ENCODE measurements at regions not wholly inside any gene's neighbourhood (a gene's known extent, or its start where the extent isn't known, plus 50 kb on each side); places are given as distances from the start of the nearest gene placed in this dataset.

DNA sequence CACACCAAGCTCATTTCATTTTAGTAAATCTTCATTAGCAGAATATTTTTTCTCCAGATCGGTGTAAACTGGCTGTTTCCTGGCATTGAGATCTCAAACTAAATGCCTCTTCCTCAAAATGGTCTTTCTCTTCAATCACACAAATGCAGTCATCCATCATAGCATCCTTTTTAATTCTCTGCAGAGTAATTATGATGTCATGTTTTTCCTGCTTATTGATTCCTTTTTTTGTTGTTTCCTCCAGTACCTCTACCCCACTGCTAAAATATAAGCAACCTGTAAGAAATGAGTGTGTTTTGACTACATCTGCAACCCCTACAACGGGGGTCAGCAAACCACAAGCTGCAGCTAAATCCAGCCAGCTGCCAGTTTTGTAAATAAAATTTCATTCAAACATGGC lies 65.6 kb upstream of the TOM1L1 start:
- Mint-ChIP-seq H3K4me3 (no peak overlapping the region), H3K9me3 (no peaks in the 10 kb centered on the region), H3K27me3 (no peaks in the 10 kb centered on the region), H3K4me1 (no peaks in the 10 kb centered on the region), H3K36me3 (ENCODE audit: low read depth) (no peaks in the 10 kb centered on the region), H3K27ac (no peak overlapping the region)
- POLR2A ChIA-PET, result no interaction called here
- DNase-seq, result no peak
- CTCF ChIA-PET, result no interaction called here

DNA sequence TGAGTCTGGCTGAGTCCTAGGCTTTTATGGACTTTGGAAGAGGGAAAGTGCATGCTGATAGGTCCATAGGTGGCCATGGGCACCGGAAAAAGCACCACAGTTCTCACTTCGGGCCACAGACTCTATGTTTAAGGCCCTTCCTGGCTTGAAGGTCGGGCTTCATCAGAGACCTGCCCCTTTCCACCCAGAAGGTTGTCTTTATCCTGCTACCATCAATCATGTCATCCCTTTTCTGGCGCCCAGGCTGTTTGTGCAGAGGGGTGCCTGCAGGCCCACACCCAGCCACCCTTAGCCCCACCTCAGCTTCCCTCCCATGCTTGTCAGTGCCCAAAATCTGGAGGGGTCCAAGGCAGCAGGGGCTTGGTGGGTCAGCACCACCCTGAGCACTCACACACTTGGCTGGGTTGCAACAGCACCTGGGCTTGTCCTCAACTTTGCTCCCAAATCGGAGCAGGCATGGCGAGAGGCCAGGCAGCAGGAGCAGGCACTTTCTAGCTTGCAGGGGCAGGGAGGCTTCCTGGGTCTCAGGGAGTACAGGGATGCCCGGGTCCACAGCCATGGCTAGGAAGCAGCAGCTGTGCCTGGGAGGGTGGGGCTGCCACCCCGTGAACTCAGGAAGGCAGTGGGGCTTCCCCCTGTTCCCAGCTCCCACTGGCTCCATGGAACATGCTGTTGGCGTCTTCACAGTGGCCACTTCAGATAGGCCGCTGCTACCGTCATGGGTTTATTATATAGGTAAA lies 63.8 kb upstream of the TOM1L1 start:
- no peak overlapping the region for H3K27ac Mint-ChIP-seq
- no peak for DNase-seq
- H3K27me3 Mint-ChIP-seq, result no peaks in the 10 kb centered on the region
- POLR2A ChIA-PET, result no interaction called here
- H3K4me1 Mint-ChIP-seq, result no peaks in the 10 kb centered on the region
- CTCF ChIA-PET, result no interaction called here
- H3K36me3 Mint-ChIP-seq (ENCODE audit: low read depth), result no peaks in the 10 kb centered on the region
- H3K9me3 Mint-ChIP-seq, result no peaks in the 10 kb centered on the region
- no peak overlapping the region for H3K4me3 Mint-ChIP-seq

DNA sequence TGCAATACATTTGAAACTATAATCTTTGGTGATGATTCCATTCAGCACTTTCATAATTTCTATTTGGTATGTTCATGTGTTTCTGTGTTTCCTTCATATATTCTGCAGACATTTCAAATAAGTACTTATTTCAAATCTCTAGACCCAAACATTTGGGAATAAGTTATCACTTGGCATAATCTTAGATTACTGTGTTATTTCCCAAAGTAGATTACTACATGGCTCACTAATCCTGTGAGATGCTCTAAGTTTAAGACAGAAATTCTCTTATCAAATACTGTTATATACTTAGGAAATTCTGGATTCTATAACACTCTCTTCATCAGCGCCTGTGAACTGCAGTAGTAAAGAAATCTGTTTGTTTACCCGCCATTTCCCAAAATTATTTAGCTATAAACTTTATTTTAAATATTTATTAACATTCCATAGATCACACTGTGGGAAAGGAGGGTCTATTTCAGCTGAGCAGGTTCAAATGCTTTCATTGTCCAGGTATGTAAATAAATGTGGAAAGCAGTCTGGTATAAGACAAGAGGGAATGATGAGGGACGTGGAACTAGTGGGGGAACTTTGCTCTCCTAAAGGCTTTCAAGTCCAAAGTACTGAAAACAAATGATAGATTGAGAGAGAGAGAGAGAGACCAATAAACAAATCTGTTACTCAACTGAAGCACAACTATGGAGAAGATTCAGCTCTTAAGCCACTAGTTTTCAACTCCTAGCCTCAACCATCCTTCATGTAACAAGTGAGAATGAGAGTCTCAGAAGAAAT lies 61.8 kb upstream of the TOM1L1 start:
- no peaks in the 10 kb centered on the region for H3K4me1 Mint-ChIP-seq
- no peaks in the 10 kb centered on the region for H3K36me3 Mint-ChIP-seq (ENCODE audit: low read depth)
- CTCF ChIA-PET, result no interaction called here
- H3K27ac Mint-ChIP-seq, result no peak overlapping the region
- no peaks in the 10 kb centered on the region for H3K9me3 Mint-ChIP-seq
- POLR2A ChIA-PET, result no interaction called here
- no peak for DNase-seq
- H3K27me3 Mint-ChIP-seq, result no peaks in the 10 kb centered on the region
- H3K4me3 Mint-ChIP-seq, result no peak overlapping the region

DNA sequence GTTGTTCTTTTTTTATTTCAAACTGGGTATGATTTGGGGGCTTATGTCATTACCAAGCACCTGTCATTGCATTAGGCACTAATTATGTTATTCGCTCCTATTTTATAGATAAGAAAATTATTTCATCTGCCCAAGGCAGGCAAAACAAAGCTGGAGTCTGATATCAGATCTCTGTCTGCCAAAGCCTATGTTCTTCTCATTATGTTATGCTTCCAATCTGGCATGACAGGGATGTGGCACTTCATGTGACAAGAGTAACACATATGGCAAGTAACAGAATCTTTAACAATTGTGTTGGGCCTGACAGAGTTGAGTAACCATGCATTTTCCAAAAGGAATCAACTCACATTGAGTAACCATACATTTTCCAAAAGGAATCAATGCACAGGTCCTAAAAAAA lies 61.2 kb upstream of the TOM1L1 start:
- no peak for DNase-seq
- H3K27me3 Mint-ChIP-seq, result no peaks in the 10 kb centered on the region
- H3K36me3 Mint-ChIP-seq (ENCODE audit: low read depth), result no peaks in the 10 kb centered on the region
- H3K9me3 Mint-ChIP-seq, result no peaks in the 10 kb centered on the region
- H3K27ac Mint-ChIP-seq, result no peak overlapping the region
- H3K4me1 Mint-ChIP-seq, result no peaks in the 10 kb centered on the region
- H3K4me3 Mint-ChIP-seq, result no peak overlapping the region
- ChIA-PET CTCF (no interaction called here), POLR2A (no interaction called here)

DNA sequence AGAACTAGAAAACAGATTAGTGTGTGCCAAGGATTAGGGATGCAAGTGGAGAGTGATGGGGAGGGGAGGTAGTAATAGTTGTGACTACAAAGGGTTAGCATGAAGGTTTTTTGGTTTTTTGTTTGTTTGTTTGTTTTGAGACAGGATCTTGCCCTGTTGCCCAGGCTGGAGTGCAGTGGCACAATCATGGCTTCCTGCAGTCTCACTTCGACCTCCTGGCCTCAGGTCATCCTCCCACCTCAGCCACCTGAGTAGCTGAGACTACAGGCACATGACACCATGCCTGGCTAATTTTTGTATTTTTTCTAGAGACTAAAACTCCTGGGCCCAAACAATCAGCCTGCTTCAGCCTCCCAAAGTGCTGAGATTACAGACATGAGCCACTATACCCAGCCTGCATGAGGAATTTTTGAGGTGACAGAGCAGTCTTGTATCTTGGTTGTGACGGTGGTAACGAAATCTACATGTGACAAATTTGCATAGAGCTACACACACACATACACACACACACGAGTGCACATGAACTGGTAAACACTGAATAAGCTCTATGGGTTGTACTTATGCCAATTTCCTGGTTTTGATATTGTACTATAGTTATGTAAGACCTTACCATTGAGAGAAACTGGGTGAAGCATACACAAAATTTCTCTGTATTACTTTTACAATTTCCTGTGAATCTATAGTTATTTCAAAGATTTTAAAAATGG lies 59.6 kb upstream of the TOM1L1 start:
- Mint-ChIP-seq H3K4me1 (no peaks in the 10 kb centered on the region), H3K9me3 (no peaks in the 10 kb centered on the region), H3K36me3 (ENCODE audit: low read depth) (no peaks in the 10 kb centered on the region), H3K27ac (no peak overlapping the region), H3K4me3 (no peak overlapping the region), H3K27me3 (no peaks in the 10 kb centered on the region)
- no peak for DNase-seq
- POLR2A ChIA-PET, result no interaction called here
- CTCF ChIA-PET, result no interaction called here

DNA sequence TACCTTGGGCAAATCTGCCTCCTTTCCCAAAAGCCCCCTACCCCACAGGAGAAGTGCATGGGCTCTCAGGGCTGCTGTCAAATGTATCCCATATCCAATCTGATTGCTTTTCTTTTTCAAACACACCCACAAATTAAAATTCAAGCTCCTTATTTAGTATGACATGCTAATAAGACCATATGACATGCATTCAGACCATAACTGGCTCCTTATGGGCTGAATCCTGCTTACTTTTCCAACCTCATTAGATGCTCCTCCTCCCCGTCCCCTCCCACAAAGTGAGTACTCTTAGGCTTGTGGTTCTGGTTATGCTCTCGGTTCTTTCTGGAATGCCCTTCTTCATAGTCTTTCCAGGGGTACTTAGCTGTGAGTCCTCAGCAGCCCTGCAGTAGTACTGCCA lies 59.0 kb upstream of the TOM1L1 start:
- DNase-seq, result no peak
- Mint-ChIP-seq H3K36me3 (ENCODE audit: low read depth) (no peaks in the 10 kb centered on the region), H3K4me3 (no peak overlapping the region), H3K27me3 (no peaks in the 10 kb centered on the region), H3K27ac (no peak overlapping the region), H3K4me1 (no peaks in the 10 kb centered on the region), H3K9me3 (no peaks in the 10 kb centered on the region)
- ChIA-PET POLR2A (no interaction called here), CTCF (interaction anchor here (0.5 kb wide), 1 partner anchor 210 kb away, joined by 4 read pairs; no protein-coding TSS in a partner anchor)

DNA sequence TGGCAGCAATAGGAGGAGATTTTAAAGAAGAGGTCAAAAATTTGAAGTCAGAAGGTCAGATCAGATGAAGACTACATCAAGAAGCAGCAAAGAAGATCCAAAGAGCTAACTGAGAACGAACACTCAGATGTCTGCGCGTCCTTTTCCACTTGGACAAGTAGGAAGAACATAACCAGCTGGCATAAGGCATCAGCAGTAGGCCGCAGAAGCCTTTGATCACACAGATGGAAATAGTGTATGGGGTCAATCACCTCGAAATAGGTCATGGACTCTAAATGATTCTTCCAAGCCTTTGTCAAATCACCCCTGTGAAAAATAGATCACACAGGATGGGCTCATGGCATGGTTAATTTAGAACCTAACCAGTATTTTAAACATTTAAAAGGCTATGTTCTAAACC lies 56.4 kb upstream of the TOM1L1 start:
- ChIA-PET CTCF (no interaction called here), POLR2A (no interaction called here)
- Mint-ChIP-seq H3K27me3 (no peaks in the 10 kb centered on the region), H3K4me1 (no peaks in the 10 kb centered on the region), H3K4me3 (no peak overlapping the region), H3K36me3 (ENCODE audit: low read depth) (no peaks in the 10 kb centered on the region), H3K9me3 (no peaks in the 10 kb centered on the region), H3K27ac (no peak overlapping the region)
- no peak for DNase-seq

DNA sequence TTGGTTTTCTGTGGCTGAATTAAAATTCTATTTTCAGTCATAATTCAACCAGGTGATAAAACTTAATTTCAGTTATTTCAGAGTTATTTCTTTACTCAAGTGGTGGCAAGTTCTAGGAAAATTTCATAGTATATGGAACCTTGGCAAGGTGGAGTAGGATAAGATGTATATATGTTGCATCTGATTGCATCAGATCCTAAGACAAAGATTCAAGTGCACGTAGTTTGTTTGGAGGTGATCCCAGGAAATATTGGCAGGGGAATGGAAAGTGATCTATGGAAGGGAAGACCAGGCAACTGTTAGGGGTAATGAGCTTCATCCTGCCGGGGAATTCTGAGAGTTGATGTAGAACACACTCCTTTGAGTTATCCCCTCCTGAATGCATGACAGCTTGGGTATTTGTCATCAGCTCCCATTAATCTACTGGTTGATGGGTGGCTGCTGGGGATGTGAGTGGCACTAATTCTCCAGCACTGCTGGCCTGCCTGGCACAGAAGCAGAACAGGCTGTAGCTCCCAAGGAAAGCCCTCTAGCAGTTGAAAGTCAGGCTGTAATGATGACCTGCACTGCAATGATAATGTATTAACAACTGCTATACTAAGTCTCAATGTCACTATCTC lies 52.2 kb upstream of the TOM1L1 start:
- Mint-ChIP-seq H3K27ac (no peak overlapping the region), H3K36me3 (ENCODE audit: low read depth) (no peaks in the 10 kb centered on the region), H3K27me3 (no peaks in the 10 kb centered on the region), H3K9me3 (no peaks in the 10 kb centered on the region), H3K4me3 (no peak overlapping the region), H3K4me1 (no peaks in the 10 kb centered on the region)
- no peak for DNase-seq
- ChIA-PET POLR2A (no interaction called here), CTCF (no interaction called here)

DNA sequence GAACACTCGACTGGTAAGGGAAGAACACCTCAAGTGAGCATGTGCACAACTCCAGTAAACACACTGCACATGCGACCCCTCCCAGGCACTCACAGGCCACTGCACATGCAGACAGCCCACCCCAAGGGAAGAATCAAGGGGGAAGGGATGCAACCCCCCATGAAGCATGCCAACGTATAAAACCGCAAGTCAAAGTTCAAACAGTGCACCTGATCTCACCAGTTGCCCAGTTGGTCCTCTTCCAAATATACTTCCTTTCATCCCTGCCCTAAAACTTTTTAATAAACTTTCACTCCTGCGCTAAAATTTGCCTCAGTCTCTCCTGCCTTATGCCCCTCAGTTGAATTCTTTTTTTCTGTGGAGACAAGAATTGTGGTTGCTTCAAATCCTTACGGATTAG lies 51.0 kb upstream of the TOM1L1 start:
- H3K27ac Mint-ChIP-seq, result no peak overlapping the region
- H3K4me1 Mint-ChIP-seq, result no peaks in the 10 kb centered on the region
- H3K4me3 Mint-ChIP-seq, result no peak overlapping the region
- H3K27me3 Mint-ChIP-seq, result no peaks in the 10 kb centered on the region
- no peak for DNase-seq
- CTCF ChIA-PET, result no interaction called here
- no peaks in the 10 kb centered on the region for H3K36me3 Mint-ChIP-seq (ENCODE audit: low read depth)
- POLR2A ChIA-PET, result no interaction called here
- H3K9me3 Mint-ChIP-seq, result no peaks in the 10 kb centered on the region
